Lower leg skin (tissue), 4 donors: ENCODE measurements at regions not wholly inside any gene's neighbourhood (a gene's known extent, or its start where the extent isn't known, plus 50 kb on each side); places are given as distances from the start of the nearest gene placed in this dataset.

Experiments
- DNase-seq, 2 donors: peaks; one replicate each; pipeline ENCODE4 v3.0.0-alpha.2; 2019; ENCODE audit warnings: low spot score in 2 of 2
- H3K4me3 ChIP-seq: fragments of 200-600 bp; sonication (generic); 2 replicates; pipeline ENCODE4 v1.5.1; 2017; ENCODE audit warnings: mild to moderate bottlenecking, low read depth; ENCODE audit not compliant: poor library complexity, severe bottlenecking
- CTCF ChIP-seq, 3 donors: fragments of 450-650 bp; IDR thresholded peaks; one replicate each; pipeline ENCODE4 v1.5.1; 2016; ENCODE audit warnings: antibody characterized with exemption in 3 of 3, mild to moderate bottlenecking in 3 of 3, moderate library complexity in 2 of 3
- POLR2A ChIP-seq, 2 donors: fragments of 450-650 bp; IDR thresholded peaks; one replicate each; pipeline ENCODE4 v1.6.1; 2016 to 2017; ENCODE audit warnings: antibody characterized with exemption in 2 of 2, mild to moderate bottlenecking in 1 of 2, moderate library complexity in 1 of 2
- WGBS, 2 donors: methylation state at CpG; one replicate each; pipeline ENCODE4 v1.1.5; 2018; 5-methylcytosine and 5-hydroxymethylcytosine counted together
- intact Hi-C: fragments of 100-400 bp; cut with DNase I; formaldehyde crosslinking; loops from one replicate; pipeline ENCODE4 v1.15.0; 2023; ENCODE audit warnings: low total_unique reads

GRCh38 chr4:11773798-11774197, 345.1 kb upstream of the HS3ST1 start:
- no peak for TF ChIP-seq POLR2A (IDR thresholded peaks at IDR 0.05)
- TF ChIP-seq CTCF (IDR thresholded peaks at IDR 0.05): no peak
- no peak for DNase-seq
- WGBS, 2 donors: 73 to 82% methylated on average over 3 of the region's 3 CpGs
- intact Hi-C loops: no loop called here
- H3K4me3 ChIP-seq: no peak overlapping the region

GRCh38 chr4:11769434-11769833, 340.7 kb upstream of the HS3ST1 start:
- DNase-seq: no peak
- TF ChIP-seq POLR2A (IDR thresholded peaks at IDR 0.05) (no peak), CTCF (IDR thresholded peaks at IDR 0.05) (no peak)
- H3K4me3 ChIP-seq: no peak overlapping the region
- 84 to 90% methylated on average over 3 of the region's 3 CpGs for WGBS, 2 donors
- intact Hi-C loops: no loop called here

GRCh38 chr4:11768251-11768972, 339.7 kb upstream of the HS3ST1 start:
- TF ChIP-seq CTCF (IDR thresholded peaks at IDR 0.05): no peak
- TF ChIP-seq POLR2A (IDR thresholded peaks at IDR 0.05): no peak
- WGBS, 2 donors: 70 to 74% methylated on average over 7 of the region's 7 CpGs
- intact Hi-C loops: no loop called here
- H3K4me3 ChIP-seq: no peak overlapping the region
- DNase-seq: no peak

- WGBS, 2 donors: 28 to 33% methylated on average over 4 of the region's 4 CpGs
- intact Hi-C loops: no loop called here
- no peak overlapping the region for H3K4me3 ChIP-seq
- no peak for DNase-seq
- TF ChIP-seq POLR2A (IDR thresholded peaks at IDR 0.05) (no peak), CTCF (IDR thresholded peaks at IDR 0.05) (no peak)
These were observed 337.3 kb upstream of the HS3ST1 start for GRCh38 chr4:11765849-11766453.

- WGBS, 2 donors: 49 to 50% methylated on average over 7 of the region's 7 CpGs
- H3K4me3 ChIP-seq: no peak overlapping the region
- intact Hi-C loops: no loop called here
- DNase-seq: no peak
- TF ChIP-seq CTCF (IDR thresholded peaks at IDR 0.05) (no peak), POLR2A (IDR thresholded peaks at IDR 0.05) (no peak)
These were observed 319.6 kb upstream of the HS3ST1 start for GRCh38 chr4:11748164-11748872.
